ENCODE measurements at regions not wholly inside any gene's neighbourhood (a gene's known extent, or its start where the extent isn't known, plus 50 kb on each side); places are given as distances from the start of the nearest gene placed in this dataset.

DNA sequence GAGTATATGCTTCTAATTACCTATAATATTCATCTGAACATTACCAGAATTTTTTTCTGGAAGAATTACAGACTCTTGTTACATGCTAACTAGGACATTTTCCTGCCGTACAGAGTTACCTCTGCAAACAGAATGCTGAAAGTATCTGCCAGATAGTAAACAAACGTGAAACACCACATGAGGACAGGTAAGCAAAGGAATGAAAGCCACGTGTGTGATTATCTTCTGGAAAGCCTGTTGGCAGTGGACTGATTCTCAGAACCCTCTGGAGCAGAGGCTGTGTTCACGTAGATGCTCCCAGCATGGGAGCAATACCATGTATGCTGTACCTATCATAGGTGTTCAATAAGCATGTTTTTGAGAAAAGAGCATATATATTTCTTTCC lies 472.6 kb downstream of the ENC1 start:
- TF ChIP-seq, protein P1, sequence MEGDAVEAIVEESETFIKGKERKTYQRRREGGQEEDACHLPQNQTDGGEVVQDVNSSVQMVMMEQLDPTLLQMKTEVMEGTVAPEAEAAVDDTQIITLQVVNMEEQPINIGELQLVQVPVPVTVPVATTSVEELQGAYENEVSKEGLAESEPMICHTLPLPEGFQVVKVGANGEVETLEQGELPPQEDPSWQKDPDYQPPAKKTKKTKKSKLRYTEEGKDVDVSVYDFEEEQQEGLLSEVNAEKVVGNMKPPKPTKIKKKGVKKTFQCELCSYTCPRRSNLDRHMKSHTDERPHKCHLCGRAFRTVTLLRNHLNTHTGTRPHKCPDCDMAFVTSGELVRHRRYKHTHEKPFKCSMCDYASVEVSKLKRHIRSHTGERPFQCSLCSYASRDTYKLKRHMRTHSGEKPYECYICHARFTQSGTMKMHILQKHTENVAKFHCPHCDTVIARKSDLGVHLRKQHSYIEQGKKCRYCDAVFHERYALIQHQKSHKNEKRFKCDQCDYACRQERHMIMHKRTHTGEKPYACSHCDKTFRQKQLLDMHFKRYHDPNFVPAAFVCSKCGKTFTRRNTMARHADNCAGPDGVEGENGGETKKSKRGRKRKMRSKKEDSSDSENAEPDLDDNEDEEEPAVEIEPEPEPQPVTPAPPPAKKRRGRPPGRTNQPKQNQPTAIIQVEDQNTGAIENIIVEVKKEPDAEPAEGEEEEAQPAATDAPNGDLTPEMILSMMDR (IDR thresholded peaks at IDR 0.05) = no peak
- no peak for TF ChIP-seq POLR2A (IDR thresholded peaks at IDR 0.05)

All from ovary (tissue), 3 donors.